Esophagus squamous epithelium (tissue), 5 donors: ENCODE measurements at regions not wholly inside any gene's neighbourhood (a gene's known extent, or its start where the extent isn't known, plus 50 kb on each side); places are given as distances from the start of the nearest gene placed in this dataset.

Experiments used
- DNase-seq: peaks from one replicate; lab custom pipeline; 2025; lab: John Stamatoyannopoulos, UW
- H3K27ac ChIP-seq, 4 donors: fragments of 200-600 bp; sonication (generic); one replicate each; pipeline ENCODE4 v1.5.1; 2016 to 2019; ENCODE audit warnings: mild to moderate bottlenecking in 1 of 4
- H3K27me3 ChIP-seq, 4 donors: fragments of 200-600 bp; sonication (generic); 1 replicate in 3 of 4; 2 replicates in 1 of 4; pipeline versions ENCODE4 v1.5.1 to v1.6.0; 2017 to 2021; ENCODE audit warnings: antibody characterized with exemption in 1 of 4
- H3K36me3 ChIP-seq, 3 donors: fragments of 200-600 bp; sonication (generic); one replicate each; pipeline ENCODE4 v1.5.1; 2016 to 2019
- H3K4me1 ChIP-seq, 3 donors: fragments of 200-600 bp; sonication (generic); one replicate each; pipeline ENCODE4 v1.5.1; 2017 to 2019
- H3K4me3 ChIP-seq, 4 donors: fragments of 200-600 bp; sonication (generic); 1 replicate in 3 of 4; 2 replicates in 1 of 4; pipeline ENCODE4 v1.5.1; 2016 to 2019; ENCODE audit warnings: mild to moderate bottlenecking in 2 of 4, moderate library complexity in 1 of 4
- H3K9me3 ChIP-seq, 3 donors: fragments of 200-600 bp; sonication (generic); one replicate each; pipeline ENCODE4 v1.5.1; 2016 to 2019
- POLR2A ChIP-seq, 4 donors: fragments of 450-650 bp; IDR thresholded peaks; one replicate each; pipeline ENCODE4 v1.6.1; 2017; ENCODE audit warnings: antibody characterized with exemption in 4 of 4, mild to moderate bottlenecking in 4 of 4, moderate library complexity in 3 of 4
- WGBS, 2 donors: methylation state at CpG; one replicate each; pipeline ENCODE4 v1.1.5; 2018; 5-methylcytosine and 5-hydroxymethylcytosine counted together
- intact Hi-C: fragments of 100-400 bp; cut with DNase I; formaldehyde crosslinking; loops from one replicate; pipeline ENCODE4 v1.15.0; 2022
- TF ChIP-seq, protein P1 (sequence below), 6 experiments: fragments of 450-650 bp in 4 of 6; fragments of 200-600 bp in 2 of 6; sonication (generic) in 2 of 6; IDR thresholded peaks; one replicate each; pipeline ENCODE4 v1.5.1; 2016 to 2019; ENCODE audit warnings: antibody characterized with exemption in 6 of 6, mild to moderate bottlenecking in 4 of 6, moderate library complexity in 4 of 6
- donor health status: DM: yes; HTN: yes; CAD: no.

DNA sequence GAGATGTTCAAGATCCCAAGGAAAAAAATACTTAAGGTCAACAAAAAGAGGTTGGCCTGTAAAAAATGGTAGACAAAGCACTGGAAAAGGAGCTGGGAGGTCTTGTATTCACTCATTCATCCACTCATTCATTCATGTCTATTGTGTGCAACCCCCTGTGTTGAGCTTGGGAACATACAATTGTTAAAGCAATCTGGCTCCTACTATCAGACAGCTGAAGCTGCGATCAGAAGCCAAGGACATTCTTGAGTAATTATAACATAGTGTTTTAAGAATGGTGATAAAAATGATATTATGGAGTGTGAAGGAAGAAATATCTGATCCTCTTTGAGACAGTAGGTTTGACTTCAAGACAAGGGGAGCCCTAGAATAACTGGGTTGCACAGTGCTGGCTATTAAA lies 693.4 kb downstream of the TOX3 start:
- intact Hi-C loops: no loop called here
- H3K9me3 ChIP-seq: no peaks in the 10 kb centered on the region
- H3K4me3 ChIP-seq: no peak overlapping the region
- no peaks in the 10 kb centered on the region for H3K27me3 ChIP-seq
- H3K4me1 ChIP-seq: no peaks in the 10 kb centered on the region
- no peaks in the 10 kb centered on the region for H3K36me3 ChIP-seq
- H3K27ac ChIP-seq: no peak overlapping the region
- TF ChIP-seq, protein P1, sequence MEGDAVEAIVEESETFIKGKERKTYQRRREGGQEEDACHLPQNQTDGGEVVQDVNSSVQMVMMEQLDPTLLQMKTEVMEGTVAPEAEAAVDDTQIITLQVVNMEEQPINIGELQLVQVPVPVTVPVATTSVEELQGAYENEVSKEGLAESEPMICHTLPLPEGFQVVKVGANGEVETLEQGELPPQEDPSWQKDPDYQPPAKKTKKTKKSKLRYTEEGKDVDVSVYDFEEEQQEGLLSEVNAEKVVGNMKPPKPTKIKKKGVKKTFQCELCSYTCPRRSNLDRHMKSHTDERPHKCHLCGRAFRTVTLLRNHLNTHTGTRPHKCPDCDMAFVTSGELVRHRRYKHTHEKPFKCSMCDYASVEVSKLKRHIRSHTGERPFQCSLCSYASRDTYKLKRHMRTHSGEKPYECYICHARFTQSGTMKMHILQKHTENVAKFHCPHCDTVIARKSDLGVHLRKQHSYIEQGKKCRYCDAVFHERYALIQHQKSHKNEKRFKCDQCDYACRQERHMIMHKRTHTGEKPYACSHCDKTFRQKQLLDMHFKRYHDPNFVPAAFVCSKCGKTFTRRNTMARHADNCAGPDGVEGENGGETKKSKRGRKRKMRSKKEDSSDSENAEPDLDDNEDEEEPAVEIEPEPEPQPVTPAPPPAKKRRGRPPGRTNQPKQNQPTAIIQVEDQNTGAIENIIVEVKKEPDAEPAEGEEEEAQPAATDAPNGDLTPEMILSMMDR (IDR thresholded peaks at IDR 0.05): no peak
- TF ChIP-seq POLR2A (IDR thresholded peaks at IDR 0.05): no peak
- 53 to 83% methylated on average over 1 of the region's 1 CpG for WGBS, 2 donors
- DNase-seq: no peak

DNA sequence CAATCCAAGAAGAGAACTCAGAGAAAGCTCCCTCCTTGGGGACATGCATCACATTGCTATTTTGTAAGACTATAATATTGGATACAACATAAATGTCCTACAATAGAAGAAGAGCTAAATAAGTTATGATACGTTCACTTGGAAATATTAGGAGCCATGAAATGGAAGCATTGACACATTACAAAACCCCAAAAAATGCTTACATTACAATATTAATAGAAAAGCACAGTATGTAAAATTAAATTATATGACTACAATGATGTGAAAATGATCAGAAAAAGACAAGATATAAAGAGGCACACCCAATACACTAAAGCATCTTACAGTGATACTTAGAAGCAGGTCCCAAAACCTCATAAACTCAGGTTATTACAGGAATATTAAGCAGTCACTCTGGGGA lies 694.1 kb downstream of the TOX3 start:
- no peak overlapping the region for H3K4me3 ChIP-seq
- no peaks in the 10 kb centered on the region for H3K36me3 ChIP-seq
- DNase-seq: no peak
- TF ChIP-seq POLR2A (IDR thresholded peaks at IDR 0.05): no peak
- TF ChIP-seq, protein P1 (IDR thresholded peaks at IDR 0.05): no peak
- no peaks in the 10 kb centered on the region for H3K9me3 ChIP-seq
- no peak overlapping the region for H3K27ac ChIP-seq
- 65 to 95% methylated on average over 1 of the region's 1 CpG for WGBS, 2 donors
- H3K4me1 ChIP-seq: no peaks in the 10 kb centered on the region
- intact Hi-C loops: no loop called here
- no peaks in the 10 kb centered on the region for H3K27me3 ChIP-seq

DNA sequence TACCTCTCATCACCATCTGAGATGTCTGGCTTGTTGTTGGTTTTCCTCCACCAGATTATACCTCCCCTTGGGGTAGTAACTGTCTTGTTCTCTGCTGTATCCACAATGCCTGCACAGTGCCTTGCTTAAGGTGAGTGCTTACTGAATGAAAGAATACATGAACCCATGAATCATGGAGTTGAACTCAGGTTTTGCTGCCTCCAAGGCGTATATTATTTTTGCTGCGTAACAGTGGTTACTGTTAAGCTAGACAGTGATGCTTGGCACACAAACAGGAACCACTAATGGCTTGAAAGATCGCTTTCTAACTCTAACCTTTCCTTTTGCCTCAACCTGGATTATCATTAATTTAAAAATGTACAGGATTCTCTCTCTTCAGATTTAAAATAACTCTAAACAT lies 695.8 kb downstream of the TOX3 start:
- Histone ChIP-seq H3K4me1 (no peaks in the 10 kb centered on the region), H3K27me3 (no peaks in the 10 kb centered on the region), H3K4me3 (no peak overlapping the region), H3K9me3 (no peaks in the 10 kb centered on the region), H3K27ac (no peak overlapping the region), H3K36me3 (no peaks in the 10 kb centered on the region)
- no peak for DNase-seq
- TF ChIP-seq, protein P1 (IDR thresholded peaks at IDR 0.05): no peak
- TF ChIP-seq POLR2A (IDR thresholded peaks at IDR 0.05): no peak
- intact Hi-C loops: no loop called here
- 76 to 77% methylated on average over 3 of the region's 3 CpGs for WGBS, 2 donors

DNA sequence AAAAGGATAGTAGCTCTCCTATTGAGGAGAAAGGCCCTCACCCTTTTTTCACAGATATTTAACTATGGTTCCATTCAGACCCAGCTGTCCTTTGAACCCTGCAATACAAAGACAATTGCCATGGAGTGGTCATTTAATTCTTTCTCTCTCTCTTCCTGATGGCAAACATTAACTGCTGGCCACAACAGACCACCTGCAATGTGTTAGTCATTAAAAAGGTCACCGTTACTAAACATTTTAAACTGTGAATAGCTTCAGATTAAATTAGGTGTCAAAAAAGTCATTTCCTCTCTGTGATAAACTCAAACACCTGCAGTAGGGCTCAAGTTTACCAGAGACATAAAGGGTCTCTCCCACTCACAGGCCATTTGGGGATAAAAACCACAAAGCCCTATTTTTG lies 697.2 kb downstream of the TOX3 start:
- no peaks in the 10 kb centered on the region for H3K36me3 ChIP-seq
- intact Hi-C loops: no loop called here
- no peaks in the 10 kb centered on the region for H3K9me3 ChIP-seq
- no peak for DNase-seq
- no peaks in the 10 kb centered on the region for H3K4me1 ChIP-seq
- TF ChIP-seq, protein P1 (IDR thresholded peaks at IDR 0.05): no peak
- TF ChIP-seq POLR2A (IDR thresholded peaks at IDR 0.05): no peak
- no peaks in the 10 kb centered on the region for H3K27me3 ChIP-seq
- no peak overlapping the region for H3K4me3 ChIP-seq
- no peak overlapping the region for H3K27ac ChIP-seq
- WGBS, 2 donors: 62 to 78% methylated on average over 1 of the region's 1 CpG

DNA sequence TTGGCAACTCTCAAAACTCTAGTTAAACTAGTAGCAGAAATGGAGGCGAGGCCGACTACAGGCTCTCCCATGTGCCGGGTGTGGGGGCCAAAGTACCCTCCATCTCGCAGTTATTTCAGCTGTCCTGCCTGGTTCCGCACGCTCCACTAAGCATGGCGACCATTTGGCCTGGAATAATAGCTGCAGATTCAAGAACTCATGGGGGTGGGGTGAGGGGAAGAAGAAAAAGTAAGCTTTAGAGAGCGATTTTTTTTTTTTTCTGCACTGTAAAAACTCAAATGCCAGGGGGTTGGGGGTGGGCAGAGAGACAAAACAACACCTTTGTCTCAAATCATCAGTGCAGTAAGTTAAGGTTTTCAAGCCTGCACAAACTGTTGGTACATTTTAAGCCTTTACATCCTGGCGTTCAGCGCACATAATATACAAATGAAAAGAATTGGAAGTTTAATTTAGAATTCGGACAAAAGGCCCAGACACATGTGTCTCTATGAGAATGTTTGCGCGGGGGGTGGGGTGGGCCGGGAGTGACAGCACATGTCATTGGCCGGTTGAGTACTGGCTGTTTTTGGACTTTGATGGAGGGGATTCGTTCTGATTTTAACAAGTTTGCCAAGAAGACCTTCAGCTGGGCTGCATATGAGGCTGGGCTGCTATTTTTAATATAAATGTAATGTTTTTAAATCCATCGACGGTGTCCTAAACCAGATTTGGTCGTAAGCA lies 694.7 kb upstream of the SALL1 start:
- 59 to 68% methylated on average over 16 to 19 of the region's 19 CpGs for WGBS, 2 donors
- no peak for DNase-seq

More for the DNA sequence above, 694.7 kb upstream of the SALL1 start:
- Histone ChIP-seq H3K4me1 (no peaks in the 10 kb centered on the region), H3K27me3 (no peaks in the 10 kb centered on the region), H3K9me3 (no peaks in the 10 kb centered on the region), H3K36me3 (no peaks in the 10 kb centered on the region), H3K4me3 (no peak overlapping the region), H3K27ac (no peak overlapping the region)
- TF ChIP-seq, protein P1 (IDR thresholded peaks at IDR 0.05): no peak
- TF ChIP-seq POLR2A (IDR thresholded peaks at IDR 0.05): no peak
- intact Hi-C loops: no loop called here
